Jurkat, Clone E6-1 (cell line): ENCODE measurements at regions not wholly inside any gene's neighbourhood (a gene's known extent, or its start where the extent isn't known, plus 50 kb on each side); places are given as distances from the start of the nearest gene placed in this dataset.

ENCODE experiments used
- DNase-seq: peaks from one replicate; pipeline ENCODE4 v3.0.0-alpha.2; 2011; ENCODE audit warnings: low read depth, low spot score
- H3K4me3 ChIP-seq: 2 replicates; pipeline ENCODE4 v1.5.1; 2011; ENCODE audit warnings: mild to moderate bottlenecking, low read length, control low read depth, moderate library complexity

DNA sequence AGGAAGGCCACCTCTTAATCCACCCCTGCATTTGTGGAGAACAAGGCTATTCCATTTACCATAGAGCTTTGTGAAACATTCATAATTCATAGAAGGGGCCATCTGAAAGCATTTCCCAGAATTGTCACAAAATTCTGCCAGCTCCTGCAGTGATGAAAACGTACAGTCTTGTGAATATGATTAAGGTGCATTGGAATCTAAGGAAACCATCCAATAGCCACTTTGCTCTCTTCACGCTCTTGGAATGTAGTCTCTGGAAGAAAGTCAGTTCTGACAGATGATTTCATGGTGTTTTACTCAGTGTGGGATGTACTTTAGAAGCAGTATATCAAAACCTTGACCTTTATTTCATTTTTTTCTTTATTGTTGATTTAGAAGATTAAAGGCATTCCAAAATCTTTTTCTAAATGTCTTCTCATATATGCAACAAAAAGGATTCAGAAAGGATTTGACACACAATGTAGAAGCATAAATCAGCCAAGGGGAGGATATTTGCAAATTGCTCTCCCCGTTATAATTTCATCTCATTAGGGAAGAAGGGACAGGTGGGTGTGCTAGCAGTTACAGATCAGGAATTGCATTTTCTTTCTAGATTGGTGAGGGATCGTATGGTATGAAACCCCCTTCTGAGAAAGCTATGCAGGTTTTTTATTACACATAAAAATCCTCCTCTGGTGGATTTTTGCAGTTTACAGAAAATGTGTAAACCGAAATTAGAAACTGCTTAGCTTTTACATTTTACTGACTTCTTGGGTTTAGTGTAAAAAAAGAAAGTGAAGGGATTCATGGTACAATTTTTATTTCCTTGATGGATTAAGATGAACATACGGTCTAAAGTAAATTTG, 390.2 kb downstream of the LRIG3 start:
- DNase-seq = no peak

DNA sequence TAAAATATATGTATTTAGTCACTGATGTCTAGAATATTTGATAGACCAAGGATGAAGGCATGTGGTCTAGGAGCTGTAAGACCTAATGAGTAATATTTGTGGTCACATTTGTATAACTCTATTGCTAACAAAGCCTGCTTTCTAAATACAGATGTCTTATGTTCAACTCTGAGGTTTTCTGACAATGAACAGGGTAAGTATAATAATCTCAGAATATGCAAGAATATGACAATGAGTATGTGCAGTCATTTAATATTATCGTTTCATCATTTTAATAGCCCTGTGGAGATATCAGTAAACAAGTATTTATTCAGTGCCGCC, 389.6 kb downstream of the LRIG3 start:
- no peak overlapping the region for H3K4me3 ChIP-seq
- DNase-seq = no peak

More for the DNA sequence above, 390.2 kb downstream of the LRIG3 start:
- no peak overlapping the region for H3K4me3 ChIP-seq

DNA sequence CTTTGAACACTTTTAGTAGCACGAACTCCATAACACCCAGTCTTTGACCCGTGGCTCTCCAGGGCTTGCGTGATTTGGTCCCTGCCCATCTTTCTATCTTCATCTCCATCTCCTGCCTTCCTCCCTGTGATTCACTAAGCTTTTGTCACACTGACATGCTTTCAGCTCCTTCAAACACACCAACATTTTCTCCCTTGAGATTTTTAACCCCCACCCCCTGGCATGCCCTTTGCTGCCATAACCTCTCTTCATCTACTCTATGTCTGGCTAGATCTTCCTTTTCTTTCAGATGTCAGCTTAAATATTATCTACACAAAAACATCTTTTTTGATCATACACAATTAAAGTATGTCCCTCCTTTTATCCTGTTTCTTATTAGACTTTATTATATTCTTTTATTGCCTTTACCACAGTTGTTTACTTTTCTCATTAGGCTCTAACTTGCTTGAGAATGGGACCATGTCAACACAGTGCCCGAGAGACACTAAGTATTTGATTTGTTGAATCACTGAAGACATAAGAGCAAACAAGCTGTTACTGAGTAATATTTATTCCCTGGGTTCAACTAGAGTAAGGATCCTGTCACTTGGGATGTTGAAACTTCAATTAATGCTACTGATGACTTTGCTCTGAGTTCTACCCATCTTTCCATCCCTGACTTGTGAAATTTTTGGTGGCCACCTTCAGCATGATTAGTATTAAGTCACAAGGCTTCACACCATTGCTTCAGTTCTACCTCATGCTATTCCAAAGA, 387.3 kb downstream of the LRIG3 start:
- no peak overlapping the region for H3K4me3 ChIP-seq
- DNase-seq = no peak

- DNase-seq = no peak
- H3K4me3 ChIP-seq = no peak overlapping the region
These were observed 386.7 kb downstream of the LRIG3 start for GRCh38 chr12:58533652-58534051.

GRCh38 chr12:58537278-58537677, 383.0 kb downstream of the LRIG3 start:
- DNase-seq = no peak
- H3K4me3 ChIP-seq = no peak overlapping the region

GRCh38 chr12:58539295-58539694, 381.0 kb downstream of the LRIG3 start:
- DNase-seq = no peak
- H3K4me3 ChIP-seq = no peak overlapping the region

DNA sequence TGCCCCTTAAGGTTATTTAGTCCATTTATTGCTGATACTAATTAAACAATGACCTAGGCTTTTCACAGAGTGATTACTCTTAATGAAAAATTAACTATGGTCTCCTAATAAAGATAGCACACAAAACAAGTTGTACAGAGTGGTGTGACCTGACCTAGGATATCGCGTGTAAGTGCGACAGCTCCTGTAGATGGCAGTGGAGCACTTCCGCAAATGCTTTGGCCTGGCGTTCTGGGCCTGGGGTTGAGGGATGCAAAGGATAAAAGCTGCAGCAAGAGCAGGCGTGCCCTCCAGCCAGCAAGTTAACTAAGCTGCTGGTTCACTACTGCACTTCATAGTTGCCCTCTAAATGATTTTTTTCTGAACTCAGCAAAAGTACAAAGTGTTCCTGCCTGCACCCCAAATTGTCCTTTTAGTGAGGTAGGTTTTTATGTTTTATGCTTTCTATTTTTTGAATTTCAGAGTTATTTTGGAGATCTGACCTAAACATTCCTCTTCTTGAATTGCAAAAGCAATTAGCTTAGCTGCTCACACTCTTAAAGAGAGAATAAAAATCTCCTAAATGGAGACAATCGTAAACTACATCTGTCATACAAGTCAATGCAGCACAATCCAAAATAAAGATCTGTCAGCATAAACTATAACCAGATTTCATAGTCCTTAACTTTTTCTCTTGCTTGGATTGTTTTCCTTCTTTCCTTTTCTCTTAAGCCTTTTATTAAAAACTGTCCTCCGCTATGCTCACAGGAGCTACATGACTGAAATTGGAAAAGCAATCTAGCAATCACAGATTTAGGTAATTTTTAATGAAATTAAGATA, 379.6 kb downstream of the LRIG3 start:
- DNase-seq = peak; percentile 79
- no peak overlapping the region for H3K4me3 ChIP-seq

DNA sequence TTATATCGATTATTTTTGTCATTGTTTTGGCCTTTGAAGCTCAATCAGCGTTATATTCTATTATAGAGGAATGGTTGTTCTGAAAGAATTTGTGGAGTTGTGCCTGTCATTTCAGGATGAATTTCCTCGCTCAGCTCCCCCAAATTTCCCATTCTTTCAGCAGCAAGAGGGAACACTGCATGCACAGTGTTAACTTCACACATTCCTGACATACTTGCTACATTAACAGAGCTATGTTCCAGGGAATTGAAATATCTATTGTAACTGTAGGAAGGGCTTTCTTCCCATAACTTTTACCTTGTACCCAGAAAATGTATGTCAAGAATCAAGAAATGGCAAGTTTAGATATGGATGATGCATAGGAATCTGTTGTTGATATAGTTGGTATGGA, 379.0 kb downstream of the LRIG3 start:
- H3K4me3 ChIP-seq = no peak overlapping the region
- DNase-seq = no peak

- DNase-seq = no peak
- H3K4me3 ChIP-seq = no peak overlapping the region
These were observed 376.0 kb downstream of the LRIG3 start for GRCh38 chr12:58544281-58544680.

DNA sequence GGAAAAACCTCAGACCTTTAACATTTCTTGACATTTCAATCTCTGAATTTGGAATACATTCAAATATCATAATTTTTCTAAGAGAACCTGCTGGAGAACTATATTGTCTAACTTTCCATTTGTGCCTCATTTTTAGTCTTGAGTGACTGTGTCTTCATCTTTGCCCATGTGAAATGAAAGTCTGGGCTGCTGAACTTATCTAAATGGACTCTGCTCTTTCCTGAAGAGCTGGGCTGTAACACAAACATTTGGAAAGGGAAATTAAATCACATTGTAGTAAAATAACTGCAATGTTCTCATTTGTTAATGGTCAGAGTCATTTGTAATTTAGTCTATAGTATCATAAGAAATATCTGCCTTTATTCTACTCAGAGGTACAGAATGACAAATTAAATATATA, 373.1 kb downstream of the LRIG3 start:
- no peak for DNase-seq
- no peak overlapping the region for H3K4me3 ChIP-seq

DNA sequence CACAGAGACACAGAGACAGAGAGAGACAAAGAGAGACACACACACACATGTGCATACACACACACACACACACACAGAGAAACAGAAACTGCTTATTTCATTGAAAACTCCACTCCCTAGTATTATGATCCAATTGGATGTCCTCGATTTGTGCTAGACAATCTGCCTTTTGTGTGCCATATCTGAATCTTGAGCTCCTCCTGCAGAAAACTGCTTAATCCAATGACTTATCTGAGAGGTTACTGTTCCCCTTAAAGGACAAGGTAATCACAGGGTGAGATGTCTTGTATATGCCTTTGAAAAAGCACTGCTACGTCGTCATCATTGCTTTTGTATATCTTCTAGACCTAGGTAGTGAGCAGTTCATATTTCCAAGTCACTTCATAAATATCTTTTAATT, 371.5 kb downstream of the LRIG3 start:
- no peak overlapping the region for H3K4me3 ChIP-seq
- DNase-seq = no peak

DNA sequence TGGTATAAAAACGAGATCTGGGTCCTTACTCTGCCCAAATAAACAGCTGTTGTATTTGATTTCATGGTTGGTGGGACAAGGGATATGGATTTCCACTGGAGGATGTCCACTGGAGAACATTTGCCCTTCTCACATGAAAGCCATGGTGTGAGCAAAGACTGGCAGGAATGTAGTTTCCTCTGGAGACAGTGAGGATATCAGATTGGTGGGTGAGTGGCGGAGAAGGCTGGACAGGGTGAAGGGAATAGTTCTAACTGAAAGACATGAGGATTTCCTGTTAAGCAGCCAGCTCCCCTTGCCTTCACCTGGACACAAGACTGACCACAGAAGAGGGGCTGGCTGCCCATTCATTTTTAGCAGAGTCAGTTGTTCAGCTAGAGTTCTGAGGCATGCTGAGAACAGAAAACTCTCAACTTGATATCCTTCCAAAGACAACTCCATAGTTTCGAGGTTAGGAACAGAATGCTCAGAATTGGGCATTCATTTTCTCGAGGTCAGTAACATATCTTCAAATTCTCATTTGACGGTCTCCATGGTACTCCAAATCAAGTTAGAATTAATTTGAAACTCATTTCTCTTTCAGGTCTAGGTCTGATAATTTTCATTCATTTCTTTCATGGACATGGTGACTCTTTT, 365.7 kb downstream of the LRIG3 start:
- DNase-seq = no peak
- H3K4me3 ChIP-seq = no peak overlapping the region

- no peak overlapping the region for H3K4me3 ChIP-seq
These were observed 363.1 kb downstream of the LRIG3 start for GRCh38 chr12:58557171-58557570.

DNA sequence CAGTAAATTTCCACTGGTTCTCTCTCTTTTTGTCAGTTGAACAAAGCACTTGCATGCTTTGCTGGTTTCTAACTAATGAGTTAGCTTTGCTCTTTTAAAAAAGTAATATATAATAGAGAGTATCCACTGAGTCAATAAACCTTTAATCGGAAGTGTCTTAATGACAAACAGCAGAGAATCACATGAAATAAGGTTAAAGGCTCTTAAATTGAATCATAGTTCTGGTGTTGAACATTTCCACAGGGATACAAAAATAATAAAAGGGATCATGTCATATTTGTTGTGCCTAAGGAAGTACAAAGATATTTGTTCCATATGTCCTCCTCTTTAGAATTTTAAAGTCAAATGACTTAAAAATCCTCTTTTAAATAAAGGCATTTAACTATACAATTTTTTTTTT, 362.6 kb downstream of the LRIG3 start:
- no peak overlapping the region for H3K4me3 ChIP-seq
- DNase-seq = no peak

More at GRCh38 chr12:58557171-58557570, 363.1 kb downstream of the LRIG3 start:
- no peak for DNase-seq

DNA sequence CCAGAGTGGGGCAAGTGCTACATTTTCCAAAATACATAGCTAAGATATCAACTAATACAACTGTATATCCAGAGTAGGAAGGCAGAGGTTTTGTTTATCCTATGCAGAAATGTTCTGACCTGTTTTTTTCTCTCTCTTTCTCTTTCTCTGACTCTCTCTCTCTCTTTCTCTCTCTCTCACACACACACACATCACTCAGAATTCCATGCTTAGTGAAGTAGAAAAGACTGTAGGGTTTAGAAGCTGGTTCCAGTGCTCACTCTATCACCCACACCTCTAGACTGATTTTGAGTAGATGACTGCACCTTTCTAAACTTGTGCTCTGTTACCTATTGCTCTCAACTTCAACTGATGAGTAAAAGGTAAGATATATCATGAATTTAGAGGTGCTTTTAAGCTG, 356.7 kb downstream of the LRIG3 start:
- H3K4me3 ChIP-seq = no peak overlapping the region
- no peak for DNase-seq

GRCh38 chr12:58564721-58565120, 355.6 kb downstream of the LRIG3 start:
- H3K4me3 ChIP-seq = no peak overlapping the region
- DNase-seq = no peak

DNA sequence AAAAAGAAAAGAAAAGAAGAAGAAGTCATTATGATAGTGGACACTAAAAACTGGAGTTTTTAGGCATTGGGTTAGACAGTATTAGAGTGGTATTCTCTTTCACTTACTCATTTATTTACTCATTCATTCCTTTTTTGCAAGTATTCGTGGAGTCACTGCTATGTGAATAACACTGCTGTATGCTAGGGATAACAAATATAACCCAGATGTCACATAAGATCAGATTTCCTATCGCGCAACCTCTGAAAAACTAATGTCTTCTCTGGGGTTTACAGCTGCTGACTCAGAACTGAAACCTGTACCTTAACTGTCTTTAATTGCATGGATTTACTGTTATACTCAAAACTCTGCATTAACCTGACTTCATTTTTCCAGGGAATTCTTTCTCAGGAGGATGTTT, 353.7 kb downstream of the LRIG3 start:
- H3K4me3 ChIP-seq = no peak overlapping the region
- DNase-seq = no peak

DNA sequence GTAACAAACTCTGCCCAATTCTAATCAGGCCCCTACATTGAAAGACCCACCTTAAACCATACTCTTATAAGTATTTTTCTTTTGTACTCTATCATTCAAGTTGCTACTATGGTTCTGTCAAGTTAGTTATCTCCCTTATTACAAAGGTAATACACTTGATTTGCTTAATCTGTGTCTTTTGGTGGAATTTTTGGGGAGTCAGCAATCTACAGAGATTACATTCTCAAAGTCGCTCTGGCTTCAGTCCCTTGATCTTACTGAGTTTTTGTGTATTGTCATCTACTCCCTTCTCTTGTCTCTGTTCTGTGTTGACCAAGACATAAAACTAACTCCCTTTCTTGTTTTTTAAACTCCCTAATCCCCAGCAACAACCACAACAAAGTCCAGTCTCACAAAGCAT, 353.1 kb downstream of the LRIG3 start:
- H3K4me3 ChIP-seq = no peak overlapping the region
- DNase-seq = no peak

GRCh38 chr12:58570411-58570810, 349.9 kb downstream of the LRIG3 start:
- H3K4me3 ChIP-seq = no peak overlapping the region
- no peak for DNase-seq
